ENCODE measurements at regions not wholly inside any gene's neighbourhood (a gene's known extent, or its start where the extent isn't known, plus 50 kb on each side); places are given as distances from the start of the nearest gene placed in this dataset.
A peak's percentile ranks its signal among the peaks of the same experiment; 100 is the strongest.
"Not testable (repeated sequence)": the region's sequence is repeated elsewhere in the genome, so short reads cannot be mapped to it uniquely, and the experiment has no call there.

GRCh38 chr12:72865921-72866320, 593.8 kb downstream of the TRHDE start:
- no peak for DNase-seq

- no peak for DNase-seq
These were observed 596.9 kb downstream of the TRHDE start for GRCh38 chr12:72869024-72869423.

GRCh38 chr12:72872238-72872887, 600.2 kb downstream of the TRHDE start:
- no peak for DNase-seq

- DNase-seq: peak; percentile 33
These were observed 600.8 kb downstream of the TRHDE start for GRCh38 chr12:72872996-72873395.

GRCh38 chr12:72876092-72876491, 603.9 kb downstream of the TRHDE start:
- DNase-seq: no peak

GRCh38 chr12:72888693-72889092, 616.5 kb downstream of the TRHDE start:
- DNase-seq: no peak

GRCh38 chr12:72889791-72890190, 617.6 kb downstream of the TRHDE start:
- no peak for DNase-seq

GRCh38 chr12:72901685-72902084, 629.5 kb downstream of the TRHDE start:
- DNase-seq: no peak

- DNase-seq: no peak
These were observed 653.5 kb downstream of the TRHDE start for GRCh38 chr12:72925716-72926115.

GRCh38 chr12:72931838-72932237, 659.7 kb downstream of the TRHDE start:
- DNase-seq: not testable (repeated sequence)

- DNase-seq: no peak
These were observed 665.3 kb downstream of the TRHDE start for GRCh38 chr12:72937486-72937885.

GRCh38 chr12:72957454-72957853, 685.3 kb downstream of the TRHDE start:
- no peak for DNase-seq

- no peak for DNase-seq
These were observed 694.5 kb downstream of the TRHDE start for GRCh38 chr12:72966684-72967083.

GRCh38 chr12:72974954-72975555, 702.9 kb downstream of the TRHDE start:
- DNase-seq: no peak

GRCh38 chr12:72978999-72979398, 706.8 kb downstream of the TRHDE start:
- no peak for DNase-seq

- DNase-seq: no peak
These were observed 710.2 kb downstream of the TRHDE start for GRCh38 chr12:72982356-72982755.

GRCh38 chr12:72986963-72987362, 714.8 kb downstream of the TRHDE start:
- no peak for DNase-seq

GRCh38 chr12:72989458-72989947, 717.3 kb downstream of the TRHDE start:
- DNase-seq: peak; percentile 3

- DNase-seq: not testable (repeated sequence)
These were observed 722.9 kb downstream of the TRHDE start for GRCh38 chr12:72995029-72995428.

GRCh38 chr12:72995616-72996015, 723.4 kb downstream of the TRHDE start:
- no peak for DNase-seq

GRCh38 chr12:73001806-73002205, 729.6 kb downstream of the TRHDE start:
- not testable (repeated sequence) for DNase-seq

GRCh38 chr12:73002504-73002903, 730.3 kb downstream of the TRHDE start:
- DNase-seq: not testable (repeated sequence)

- not testable (repeated sequence) for DNase-seq
These were observed 737.1 kb downstream of the TRHDE start for GRCh38 chr12:73009138-73009834.
